ENCODE measurements at regions not wholly inside any gene's neighbourhood (a gene's known extent, or its start where the extent isn't known, plus 50 kb on each side); places are given as distances from the start of the nearest gene placed in this dataset.

GRCh38 chr1:60136395-60136794, 62.8 kb upstream of the C1orf87 start:
- no peaks in the 10 kb centered on the region for H3K36me3 ChIP-seq
- no peaks in the 10 kb centered on the region for H3K27me3 ChIP-seq
- peaks cover 0 to 14% (median 0%) of the 10 kb centered on the region in 4 donors for H3K4me1 ChIP-seq
- no peaks in the 10 kb centered on the region for H3K9me3 ChIP-seq
- H3K27ac ChIP-seq = no peak overlapping the region
- no peak for DNase-seq (ENCODE audit: low spot score in 2 of 2)
- H3K4me3 ChIP-seq = no peak overlapping the region
- WGBS, 2 donors = 79 to 84% methylated on average over 1 of the region's 1 CpG
- TF ChIP-seq POLR2A (IDR thresholded peaks at IDR 0.05) (no peak), EP300 (IDR thresholded peaks at IDR 0.05) (no peak)
- TF ChIP-seq, protein P1, sequence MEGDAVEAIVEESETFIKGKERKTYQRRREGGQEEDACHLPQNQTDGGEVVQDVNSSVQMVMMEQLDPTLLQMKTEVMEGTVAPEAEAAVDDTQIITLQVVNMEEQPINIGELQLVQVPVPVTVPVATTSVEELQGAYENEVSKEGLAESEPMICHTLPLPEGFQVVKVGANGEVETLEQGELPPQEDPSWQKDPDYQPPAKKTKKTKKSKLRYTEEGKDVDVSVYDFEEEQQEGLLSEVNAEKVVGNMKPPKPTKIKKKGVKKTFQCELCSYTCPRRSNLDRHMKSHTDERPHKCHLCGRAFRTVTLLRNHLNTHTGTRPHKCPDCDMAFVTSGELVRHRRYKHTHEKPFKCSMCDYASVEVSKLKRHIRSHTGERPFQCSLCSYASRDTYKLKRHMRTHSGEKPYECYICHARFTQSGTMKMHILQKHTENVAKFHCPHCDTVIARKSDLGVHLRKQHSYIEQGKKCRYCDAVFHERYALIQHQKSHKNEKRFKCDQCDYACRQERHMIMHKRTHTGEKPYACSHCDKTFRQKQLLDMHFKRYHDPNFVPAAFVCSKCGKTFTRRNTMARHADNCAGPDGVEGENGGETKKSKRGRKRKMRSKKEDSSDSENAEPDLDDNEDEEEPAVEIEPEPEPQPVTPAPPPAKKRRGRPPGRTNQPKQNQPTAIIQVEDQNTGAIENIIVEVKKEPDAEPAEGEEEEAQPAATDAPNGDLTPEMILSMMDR (IDR thresholded peaks at IDR 0.05) = no peak

GRCh38 chr1:60134716-60135115, 61.1 kb upstream of the C1orf87 start:
- H3K4me3 ChIP-seq = no peak overlapping the region
- no peak overlapping the region for H3K27ac ChIP-seq
- 70 to 77% methylated on average over 2 of the region's 2 CpGs for WGBS, 2 donors
- H3K4me1 ChIP-seq = peaks cover 0 to 14% (median 0%) of the 10 kb centered on the region in 4 donors
- no peak for DNase-seq (ENCODE audit: low spot score in 2 of 2)
- TF ChIP-seq, protein P1 (IDR thresholded peaks at IDR 0.05) = no peak
- TF ChIP-seq POLR2A (IDR thresholded peaks at IDR 0.05) = no peak
- no peak for TF ChIP-seq EP300 (IDR thresholded peaks at IDR 0.05)
- H3K27me3 ChIP-seq = no peaks in the 10 kb centered on the region
- H3K9me3 ChIP-seq = no peaks in the 10 kb centered on the region
- no peaks in the 10 kb centered on the region for H3K36me3 ChIP-seq

- Histone ChIP-seq H3K4me3 (no peak overlapping the region), H3K9me3 (no peaks in the 10 kb centered on the region), H3K36me3 (no peaks in the 10 kb centered on the region), H3K27me3 (no peaks in the 10 kb centered on the region), H3K4me1 (peaks cover 0 to 14% (median 0%) of the 10 kb centered on the region in 4 donors), H3K27ac (no peak overlapping the region)
- DNase-seq (ENCODE audit: low spot score in 2 of 2) = no peak
- no peak for TF ChIP-seq POLR2A (IDR thresholded peaks at IDR 0.05)
- TF ChIP-seq EP300 (IDR thresholded peaks at IDR 0.05) = no peak
- TF ChIP-seq, protein P1 (IDR thresholded peaks at IDR 0.05) = no peak
Measured at GRCh38 chr1:60133848-60134247, 60.3 kb upstream of the C1orf87 start.

DNA sequence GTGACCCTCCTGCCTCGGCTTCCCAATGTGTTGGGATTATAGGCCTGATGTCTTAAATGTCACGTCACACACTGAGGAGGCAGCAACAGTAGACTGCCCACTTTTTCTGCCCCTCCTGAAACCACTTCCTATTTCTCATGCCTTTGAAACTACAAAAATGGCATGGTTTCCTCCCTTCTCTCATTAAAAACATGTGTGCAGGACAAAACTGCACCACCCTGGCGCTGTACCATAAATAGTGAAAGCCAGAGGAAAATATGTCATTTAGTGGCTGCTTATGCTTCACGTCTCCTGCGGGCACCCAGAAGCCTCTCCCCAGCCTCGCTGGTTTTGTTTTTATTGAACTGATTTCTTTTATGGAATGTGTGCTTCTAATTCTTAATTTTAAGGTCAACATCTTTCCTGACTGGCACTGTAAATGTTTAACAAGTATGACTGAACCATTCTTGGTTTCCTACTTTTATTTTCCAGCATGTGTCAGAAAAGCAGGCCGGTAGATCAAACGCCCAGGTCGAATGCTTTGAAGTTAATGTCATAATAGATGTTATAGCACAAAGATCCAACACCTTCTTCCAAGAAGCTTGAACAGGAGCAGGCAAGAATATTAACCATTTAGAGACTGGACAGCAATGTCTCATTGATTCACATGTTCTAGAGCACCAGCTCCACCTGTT, 59.6 kb upstream of the C1orf87 start:
- Histone ChIP-seq H3K27ac (no peak overlapping the region), H3K36me3 (no peaks in the 10 kb centered on the region), H3K4me3 (no peak overlapping the region), H3K27me3 (no peaks in the 10 kb centered on the region), H3K4me1 (peaks cover 0 to 14% (median 0%) of the 10 kb centered on the region in 4 donors), H3K9me3 (no peaks in the 10 kb centered on the region)
- WGBS, 2 donors = 51 to 56% methylated on average over 9 of the region's 9 CpGs
- DNase-seq (ENCODE audit: low spot score in 2 of 2) = no peak
- TF ChIP-seq EP300 (IDR thresholded peaks at IDR 0.05) = peak in 1 of 2 donors; percentile 17
- TF ChIP-seq, protein P1 (IDR thresholded peaks at IDR 0.05) = no peak
- no peak for TF ChIP-seq POLR2A (IDR thresholded peaks at IDR 0.05)

- DNase-seq (ENCODE audit: low spot score in 2 of 2) = no peak
- Histone ChIP-seq H3K9me3 (no peaks in the 10 kb centered on the region), H3K4me1 (peaks cover 0 to 14% (median 0%) of the 10 kb centered on the region in 4 donors), H3K36me3 (no peaks in the 10 kb centered on the region), H3K4me3 (no peak overlapping the region), H3K27me3 (no peaks in the 10 kb centered on the region), H3K27ac (no peak overlapping the region)
- no peak for TF ChIP-seq EP300 (IDR thresholded peaks at IDR 0.05)
- TF ChIP-seq, protein P1 (IDR thresholded peaks at IDR 0.05) = no peak
- TF ChIP-seq POLR2A (IDR thresholded peaks at IDR 0.05) = no peak
- WGBS, 2 donors = 87 to 92% methylated on average over 5 of the region's 5 CpGs
Measured at GRCh38 chr1:60132108-60132507, 58.5 kb upstream of the C1orf87 start.

Measured in tibial nerve (tissue), 4 donors.